ENCODE measurements at regions not wholly inside any gene's neighbourhood (a gene's known extent, or its start where the extent isn't known, plus 50 kb on each side); places are given as distances from the start of the nearest gene placed in this dataset.

DNA sequence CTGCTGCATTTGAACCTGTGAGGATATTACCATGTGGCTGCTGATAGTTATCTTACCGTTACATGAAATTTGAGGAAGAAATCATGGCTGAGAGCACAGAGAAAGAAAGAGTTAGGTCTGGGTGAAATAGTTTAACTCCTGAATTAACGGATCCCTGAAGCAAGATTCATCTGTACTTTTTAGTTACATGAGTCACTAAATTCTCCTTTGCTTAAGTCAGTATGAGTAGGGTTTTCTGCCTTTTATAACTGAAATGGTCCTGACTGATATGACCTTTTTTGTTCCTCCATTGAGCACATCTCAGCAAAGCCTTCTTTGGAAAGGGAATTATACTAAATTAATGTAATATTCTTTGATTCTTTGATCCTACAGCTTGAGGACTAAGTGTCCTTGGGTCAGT lies 333.3 kb upstream of the ZFP64 start:
- TF ChIP-seq MAZ (IDR thresholded peaks at IDR 0.05; ENCODE audit: borderline replicate concordance, low read depth, low read length) (no peak), RAD21 (IDR thresholded peaks at IDR 0.05; ENCODE audit: low read length) (no peak), RCOR1 (IDR thresholded peaks at IDR 0.05; ENCODE audit: insufficient replicate concordance, low read length) (no peak), MAFK (IDR thresholded peaks at IDR 0.05; ENCODE audit: low read depth, low read length) (no peak), MXI1 (IDR thresholded peaks at IDR 0.05; ENCODE audit: borderline replicate concordance, low read depth, low read length) (no peak), BHLHE40 (IDR thresholded peaks at IDR 0.05; ENCODE audit: low read depth, low read length) (no peak), RFX5 (IDR thresholded peaks at IDR 0.05; ENCODE audit: low read depth, low read length) (no peak), NFE2L2 (IDR thresholded peaks at IDR 0.05; ENCODE audit: low read depth, low read length) (no peak), CEBPB (IDR thresholded peaks at IDR 0.05; ENCODE audit: low read depth, low read length) (no peak), FOS (IDR thresholded peaks at IDR 0.05; ENCODE audit: low read depth, low read length) (no peak), USF2 (IDR thresholded peaks at IDR 0.05; ENCODE audit: low read depth, low read length) (no peak), SMC3 (IDR thresholded peaks at IDR 0.05; ENCODE audit: low read depth, low read length) (no peak), ELK1 (IDR thresholded peaks at IDR 0.05; ENCODE audit: borderline replicate concordance, low read depth, low read length) (no peak), CHD1 (IDR thresholded peaks at IDR 0.05; ENCODE audit: low read depth, low read length) (no peak)
- TF ChIP-seq, protein P1, sequence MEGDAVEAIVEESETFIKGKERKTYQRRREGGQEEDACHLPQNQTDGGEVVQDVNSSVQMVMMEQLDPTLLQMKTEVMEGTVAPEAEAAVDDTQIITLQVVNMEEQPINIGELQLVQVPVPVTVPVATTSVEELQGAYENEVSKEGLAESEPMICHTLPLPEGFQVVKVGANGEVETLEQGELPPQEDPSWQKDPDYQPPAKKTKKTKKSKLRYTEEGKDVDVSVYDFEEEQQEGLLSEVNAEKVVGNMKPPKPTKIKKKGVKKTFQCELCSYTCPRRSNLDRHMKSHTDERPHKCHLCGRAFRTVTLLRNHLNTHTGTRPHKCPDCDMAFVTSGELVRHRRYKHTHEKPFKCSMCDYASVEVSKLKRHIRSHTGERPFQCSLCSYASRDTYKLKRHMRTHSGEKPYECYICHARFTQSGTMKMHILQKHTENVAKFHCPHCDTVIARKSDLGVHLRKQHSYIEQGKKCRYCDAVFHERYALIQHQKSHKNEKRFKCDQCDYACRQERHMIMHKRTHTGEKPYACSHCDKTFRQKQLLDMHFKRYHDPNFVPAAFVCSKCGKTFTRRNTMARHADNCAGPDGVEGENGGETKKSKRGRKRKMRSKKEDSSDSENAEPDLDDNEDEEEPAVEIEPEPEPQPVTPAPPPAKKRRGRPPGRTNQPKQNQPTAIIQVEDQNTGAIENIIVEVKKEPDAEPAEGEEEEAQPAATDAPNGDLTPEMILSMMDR (conservative IDR thresholded peaks at IDR 0.05; ENCODE audit: low read depth, low read length), result no peak
- ChIA-PET POLR2A (ENCODE audit: unreplicated experiment) (no interaction called here), CTCF (no interaction called here)
- Histone ChIP-seq H3K9me3 (ENCODE audit: control insufficient read depth, insufficient read depth, low read length) (peaks cover 2% of the 10 kb centered on the region; the same call in 1 of the 2 replicates), H3K27me3 (ENCODE audit: control insufficient read depth, insufficient read depth, low read length) (no peaks in the 10 kb centered on the region), H2BK5ac (ENCODE audit: low read depth, low read length, poor library complexity, severe bottlenecking) (peak overlapping the region; percentile 71), H3K4me3 (ENCODE audit: insufficient read depth, low read depth, low read length) (no peak overlapping the region), H4K91ac (ENCODE audit: insufficient read depth, low read depth, low read length) (no peak overlapping the region), H3K18ac (ENCODE audit: low read depth, low read length) (peak overlapping the region; percentile 6; the same call in 1 of the 2 replicates), H2BK15ac (ENCODE audit: low read depth, low read length) (no peak overlapping the region), H3K9ac (ENCODE audit: low read depth, low read length) (no peak overlapping the region), H3K14ac (replicated peaks; ENCODE audit: low read depth, low read length) (0 out of 2 replicates have a peak overlapping the region, but pooled peaks have one; percentile 35), H3K56ac (ENCODE audit: extremely low read depth, insufficient read depth, low read length) (no peak overlapping the region), H3K36me3 (ENCODE audit: control insufficient read depth, insufficient read depth, low read length) (no peaks in the 10 kb centered on the region), H3K79me1 (ENCODE audit: low read depth in 1 of 2, low read length in 2 of 2) (no peaks in the 10 kb centered on the region), H3K4me2 (ENCODE audit: low read depth, low read length) (peak overlapping the region; percentile 16; the same call in 1 of the 2 replicates), H3K27ac (ENCODE audit: insufficient read depth, low read length) (no peak overlapping the region), H3K9me1 (ENCODE audit: insufficient read depth, low read length) (peaks cover 3% of the 10 kb centered on the region), H4K5ac (ENCODE audit: low read depth, low read length) (no peak overlapping the region), H2BK120ac (ENCODE audit: low read depth, low read length) (peak overlapping the region; percentile 69; the same call in 1 of the 2 replicates), H3K4me1 (ENCODE audit: control insufficient read depth, insufficient read depth, low read length) (peaks cover 3% of the 10 kb centered on the region), H4K8ac (ENCODE audit: low read depth in 2 of 2, low read length in 2 of 2) (0 out of 4 replicates have a peak overlapping the region, but pooled peaks of 1 of the 2 experiments have one; percentile 32), H2AK5ac (ENCODE audit: low read depth, low read length) (no peak overlapping the region), H2AK9ac (replicated peaks; ENCODE audit: low read depth, low read length, poor library complexity) (no peak overlapping the region), H3K23ac (ENCODE audit: low read depth, low read length) (no peak overlapping the region), H2BK20ac (ENCODE audit: low read depth, low read length) (peak overlapping the region; percentile 58), H2AFZ (replicated peaks; ENCODE audit: low read length, poor library complexity) (no peak overlapping the region), H4K20me1 (ENCODE audit: insufficient read depth, low read length) (no peaks in the 10 kb centered on the region), H3K4ac (ENCODE audit: low read depth, low read length) (no peak overlapping the region; the same call in 1 of the 2 replicates)
- dilution Hi-C loops (cut with HindIII; ENCODE audit: low sequenced_read_pairs, unreplicated experiment), result no loop called here
- peak; percentile 59 for DNase-seq
- peak; percentile 74 for ATAC-seq (ENCODE audit: low read depth)
- intact Hi-C loops (cut with micrococcal nuclease), result no loop called here
- no TSS peak for BruUV-seq (replicated peaks)
- no CpG with 5 or more reads among the region's 2 CpGs for WGBS, 2 experiments (ENCODE audit: extremely low coverage in 2 of 2, insufficient read length in 1 of 2)
- in situ Hi-C loops (cut with MboI; ENCODE audit: low sequenced_read_pairs), result no loop called here

All from IMR-90 (cell line).